ENCODE measurements at regions not wholly inside any gene's neighbourhood (a gene's known extent, or its start where the extent isn't known, plus 50 kb on each side); places are given as distances from the start of the nearest gene placed in this dataset.

- H3K4me1 ChIP-seq, result peaks cover 27 to 30% of the 10 kb centered on the region in 2 donors
- no peak overlapping the region for H3K4me3 ChIP-seq (replicated peaks in 1 of 3)
- no peaks in the 10 kb centered on the region for H3K9me3 ChIP-seq
- H3K27me3 ChIP-seq, result no peaks in the 10 kb centered on the region
- TF ChIP-seq CTCF (IDR thresholded peaks at IDR 0.05) (no peak), POLR2A (IDR thresholded peaks at IDR 0.05) (no peak)
- no peak overlapping the region for H3K27ac ChIP-seq
- H3K36me3 ChIP-seq, result no peaks in the 10 kb centered on the region
- DNase-seq, result no peak
- intact Hi-C loops (cut with DNase I), result no loop called here
- WGBS, 2 donors, result 85 to 92% methylated on average over 7 of the region's 7 CpGs
Measured at GRCh38 chr14:22429546-22430294, 159.3 kb downstream of the DAD1 start.

GRCh38 chr14:22428700-22429291, 160.2 kb downstream of the DAD1 start:
- no peaks in the 10 kb centered on the region for H3K36me3 ChIP-seq
- TF ChIP-seq POLR2A (IDR thresholded peaks at IDR 0.05) (no peak), CTCF (IDR thresholded peaks at IDR 0.05) (no peak)
- DNase-seq, result no peak
- 68 to 76% methylated on average over 7 of the region's 7 CpGs for WGBS, 2 donors
- no peak overlapping the region for H3K4me3 ChIP-seq (replicated peaks in 1 of 3)
- intact Hi-C loops (cut with DNase I), result no loop called here
- no peaks in the 10 kb centered on the region for H3K27me3 ChIP-seq
- no peaks in the 10 kb centered on the region for H3K9me3 ChIP-seq
- no peak overlapping the region for H3K27ac ChIP-seq
- H3K4me1 ChIP-seq, result peaks cover 27 to 30% of the 10 kb centered on the region in 2 donors

GRCh38 chr14:22427771-22428231, 161.2 kb downstream of the DAD1 start:
- DNase-seq, result peak; percentile 49 to 64
- intact Hi-C loops (cut with DNase I), result no loop called here
- Histone ChIP-seq H3K27me3 (no peaks in the 10 kb centered on the region), H3K4me1 (peaks cover 22 to 23% of the 10 kb centered on the region in 2 donors), H3K27ac (no peak overlapping the region), H3K4me3 (replicated peaks in 1 of 3) (no peak overlapping the region), H3K36me3 (no peaks in the 10 kb centered on the region), H3K9me3 (no peaks in the 10 kb centered on the region)
- TF ChIP-seq CTCF (IDR thresholded peaks at IDR 0.05) (no peak), POLR2A (IDR thresholded peaks at IDR 0.05) (no peak)
- 20 to 22% methylated on average over 9 of the region's 9 CpGs for WGBS, 2 donors

DNA sequence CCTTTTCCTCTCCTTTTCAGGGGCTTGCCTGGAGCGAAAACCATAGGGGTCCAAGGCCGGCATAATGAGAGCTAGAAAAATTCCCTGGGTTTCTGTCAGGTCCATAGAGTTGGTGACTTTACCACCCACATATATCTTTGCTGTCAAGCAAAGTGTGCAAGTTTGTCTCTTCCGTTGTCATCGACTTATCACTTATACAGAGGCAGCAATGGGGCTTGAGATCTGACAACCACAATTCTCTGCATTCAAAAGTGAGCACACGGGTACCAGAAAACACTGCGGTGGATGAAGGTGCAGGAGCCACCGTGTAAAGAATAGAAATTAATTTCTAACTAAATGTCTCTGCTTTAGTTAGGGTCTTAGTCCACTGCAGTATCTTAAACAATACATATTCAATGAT, 162.3 kb downstream of the DAD1 start:
- no peak overlapping the region for H3K4me3 ChIP-seq (replicated peaks in 1 of 3)
- H3K4me1 ChIP-seq, result peaks cover 14% of the 10 kb centered on the region in 2 donors
- intact Hi-C loops (cut with DNase I), result no loop called here
- TF ChIP-seq POLR2A (IDR thresholded peaks at IDR 0.05), result no peak
- no peak for TF ChIP-seq CTCF (IDR thresholded peaks at IDR 0.05)
- no peak for DNase-seq
- H3K9me3 ChIP-seq, result no peaks in the 10 kb centered on the region
- H3K36me3 ChIP-seq, result no peaks in the 10 kb centered on the region
- no peaks in the 10 kb centered on the region for H3K27me3 ChIP-seq
- WGBS, 2 donors, result 82 to 94% methylated on average over 7 of the region's 7 CpGs
- H3K27ac ChIP-seq, result no peak overlapping the region

DNA sequence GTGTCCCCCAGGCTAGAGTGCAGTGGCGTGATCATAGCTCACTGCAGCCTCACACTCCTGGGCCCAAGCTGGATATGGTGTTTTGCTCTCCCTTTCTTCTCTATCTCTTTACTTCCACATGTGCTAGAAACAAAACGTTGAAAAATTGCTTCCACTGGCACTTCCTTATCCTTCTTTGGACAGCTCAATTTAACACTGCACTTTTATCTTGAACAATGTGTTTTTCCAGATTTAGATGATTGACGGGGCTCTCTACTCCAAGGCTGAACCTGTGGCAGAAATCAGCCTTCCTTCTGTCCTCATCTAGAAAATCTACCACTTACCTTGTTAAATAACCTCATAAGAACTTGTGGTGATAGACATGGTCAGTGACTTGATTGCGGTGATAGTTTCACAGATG, 165.1 kb downstream of the DAD1 start:
- H3K4me3 ChIP-seq (replicated peaks in 1 of 3), result no peak overlapping the region
- no peaks in the 10 kb centered on the region for H3K9me3 ChIP-seq
- no peaks in the 10 kb centered on the region for H3K36me3 ChIP-seq
- H3K4me1 ChIP-seq, result peaks cover 13 to 14% of the 10 kb centered on the region in 2 donors
- intact Hi-C loops (cut with DNase I), result no loop called here
- no peaks in the 10 kb centered on the region for H3K27me3 ChIP-seq
- TF ChIP-seq POLR2A (IDR thresholded peaks at IDR 0.05) (no peak), CTCF (IDR thresholded peaks at IDR 0.05) (no peak)
- no peak for DNase-seq
- WGBS, 2 donors, result 76 to 78% methylated on average over 4 of the region's 4 CpGs
- H3K27ac ChIP-seq, result no peak overlapping the region
